ENCODE measurements at regions not wholly inside any gene's neighbourhood (a gene's known extent, or its start where the extent isn't known, plus 50 kb on each side); places are given as distances from the start of the nearest gene placed in this dataset.

DNA sequence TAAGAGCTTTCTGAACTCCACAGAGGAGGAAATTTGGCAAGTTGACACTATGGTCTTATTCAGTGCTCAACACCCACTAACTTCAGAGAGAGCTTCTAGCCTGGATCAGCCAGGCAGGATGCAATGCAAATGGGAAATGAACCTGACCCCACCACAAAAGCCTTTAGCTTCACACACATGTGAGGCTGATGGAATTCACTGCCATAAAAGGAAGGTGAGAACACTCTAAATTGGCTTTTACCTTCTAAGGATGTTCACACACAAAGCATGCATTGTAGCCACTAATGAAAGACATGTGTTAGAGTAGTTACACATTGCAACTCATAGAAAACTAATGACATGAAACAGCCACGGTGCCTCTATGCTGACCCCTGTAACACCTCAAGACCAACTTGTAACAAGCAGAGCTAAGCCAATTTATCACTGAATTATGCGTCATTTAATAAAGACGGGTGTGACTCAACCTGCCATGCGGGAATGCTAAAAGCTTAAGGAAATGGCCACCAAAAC, 262.1 kb downstream of the HACE1 start:
- H3K36me3 Mint-ChIP-seq = no peaks in the 10 kb centered on the region
- no peaks in the 10 kb centered on the region for H3K27me3 Mint-ChIP-seq (ENCODE audit: low read depth)
- TF ChIP-seq, protein P1, sequence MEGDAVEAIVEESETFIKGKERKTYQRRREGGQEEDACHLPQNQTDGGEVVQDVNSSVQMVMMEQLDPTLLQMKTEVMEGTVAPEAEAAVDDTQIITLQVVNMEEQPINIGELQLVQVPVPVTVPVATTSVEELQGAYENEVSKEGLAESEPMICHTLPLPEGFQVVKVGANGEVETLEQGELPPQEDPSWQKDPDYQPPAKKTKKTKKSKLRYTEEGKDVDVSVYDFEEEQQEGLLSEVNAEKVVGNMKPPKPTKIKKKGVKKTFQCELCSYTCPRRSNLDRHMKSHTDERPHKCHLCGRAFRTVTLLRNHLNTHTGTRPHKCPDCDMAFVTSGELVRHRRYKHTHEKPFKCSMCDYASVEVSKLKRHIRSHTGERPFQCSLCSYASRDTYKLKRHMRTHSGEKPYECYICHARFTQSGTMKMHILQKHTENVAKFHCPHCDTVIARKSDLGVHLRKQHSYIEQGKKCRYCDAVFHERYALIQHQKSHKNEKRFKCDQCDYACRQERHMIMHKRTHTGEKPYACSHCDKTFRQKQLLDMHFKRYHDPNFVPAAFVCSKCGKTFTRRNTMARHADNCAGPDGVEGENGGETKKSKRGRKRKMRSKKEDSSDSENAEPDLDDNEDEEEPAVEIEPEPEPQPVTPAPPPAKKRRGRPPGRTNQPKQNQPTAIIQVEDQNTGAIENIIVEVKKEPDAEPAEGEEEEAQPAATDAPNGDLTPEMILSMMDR (IDR thresholded peaks at IDR 0.05; ENCODE audit: unreplicated experiment) = no peak

DNA sequence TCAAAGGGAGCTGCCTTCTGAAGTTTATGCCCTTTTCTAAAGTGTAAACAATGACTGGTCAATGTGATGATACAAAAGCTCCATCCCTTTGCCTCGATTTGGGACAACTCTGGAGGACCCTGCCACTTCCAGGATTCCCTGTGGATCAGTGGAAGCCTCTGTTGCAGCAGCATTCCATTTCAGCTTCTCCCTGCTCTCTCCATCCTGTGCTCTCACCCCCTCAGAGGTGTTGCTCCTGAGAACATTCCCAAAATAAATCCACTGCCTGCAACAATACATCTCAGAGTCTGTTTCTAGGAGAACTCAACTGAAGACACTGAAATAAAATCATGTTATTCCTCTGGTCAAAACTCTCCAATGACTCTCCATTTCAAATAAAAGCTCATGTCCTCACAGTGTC, 263.6 kb downstream of the HACE1 start:
- TF ChIP-seq, protein P1 (IDR thresholded peaks at IDR 0.05; ENCODE audit: unreplicated experiment) = no peak
- no peaks in the 10 kb centered on the region for H3K27me3 Mint-ChIP-seq (ENCODE audit: low read depth)
- no peak overlapping the region for H3K4me3 Mint-ChIP-seq
- H3K4me1 Mint-ChIP-seq = peaks cover 21% of the 10 kb centered on the region
- DNase-seq (ENCODE audit: low spot score in 2 of 2, unreplicated experiment in 2 of 2) = no peak
- no peak overlapping the region for H3K27ac Mint-ChIP-seq
- H3K36me3 Mint-ChIP-seq = no peaks in the 10 kb centered on the region
- H3K9me3 Mint-ChIP-seq = no peaks in the 10 kb centered on the region

More for the DNA sequence above, 262.1 kb downstream of the HACE1 start:
- no peak for DNase-seq (ENCODE audit: low spot score in 2 of 2, unreplicated experiment in 2 of 2)
- Mint-ChIP-seq H3K4me3 (no peak overlapping the region), H3K9me3 (no peaks in the 10 kb centered on the region), H3K27ac (no peak overlapping the region), H3K4me1 (peaks cover 36% of the 10 kb centered on the region)

DNA sequence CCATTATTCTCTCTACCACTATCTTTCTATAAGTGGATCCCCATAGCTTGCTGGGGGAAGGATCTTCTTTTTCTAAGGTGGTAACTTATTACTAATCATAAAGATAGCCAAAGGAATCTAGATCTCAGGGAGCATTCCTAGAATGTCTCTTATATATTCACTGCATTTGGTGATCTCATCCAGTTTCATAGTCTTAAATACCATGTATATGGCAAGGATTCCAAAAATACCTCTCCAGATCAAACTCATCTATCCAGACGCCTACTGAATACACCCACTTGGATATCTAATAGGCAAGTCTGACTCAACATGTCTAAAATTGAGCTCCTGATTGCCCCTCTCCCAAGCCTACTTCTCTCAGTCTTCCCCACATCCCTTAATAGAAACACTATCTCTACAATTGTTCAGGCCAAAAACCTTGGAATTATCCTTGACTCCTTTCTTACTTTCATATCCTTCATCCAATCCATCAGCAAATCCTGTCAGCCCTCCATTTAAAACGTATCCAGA, 264.4 kb downstream of the HACE1 start:
- peaks cover 15% of the 10 kb centered on the region for H3K4me1 Mint-ChIP-seq
- no peaks in the 10 kb centered on the region for H3K36me3 Mint-ChIP-seq
- no peaks in the 10 kb centered on the region for H3K9me3 Mint-ChIP-seq
- no peak overlapping the region for H3K27ac Mint-ChIP-seq
- no peaks in the 10 kb centered on the region for H3K27me3 Mint-ChIP-seq (ENCODE audit: low read depth)
- DNase-seq (ENCODE audit: low spot score in 2 of 2, unreplicated experiment in 2 of 2) = no peak
- TF ChIP-seq, protein P1 (IDR thresholded peaks at IDR 0.05; ENCODE audit: unreplicated experiment) = no peak
- no peak overlapping the region for H3K4me3 Mint-ChIP-seq

DNA sequence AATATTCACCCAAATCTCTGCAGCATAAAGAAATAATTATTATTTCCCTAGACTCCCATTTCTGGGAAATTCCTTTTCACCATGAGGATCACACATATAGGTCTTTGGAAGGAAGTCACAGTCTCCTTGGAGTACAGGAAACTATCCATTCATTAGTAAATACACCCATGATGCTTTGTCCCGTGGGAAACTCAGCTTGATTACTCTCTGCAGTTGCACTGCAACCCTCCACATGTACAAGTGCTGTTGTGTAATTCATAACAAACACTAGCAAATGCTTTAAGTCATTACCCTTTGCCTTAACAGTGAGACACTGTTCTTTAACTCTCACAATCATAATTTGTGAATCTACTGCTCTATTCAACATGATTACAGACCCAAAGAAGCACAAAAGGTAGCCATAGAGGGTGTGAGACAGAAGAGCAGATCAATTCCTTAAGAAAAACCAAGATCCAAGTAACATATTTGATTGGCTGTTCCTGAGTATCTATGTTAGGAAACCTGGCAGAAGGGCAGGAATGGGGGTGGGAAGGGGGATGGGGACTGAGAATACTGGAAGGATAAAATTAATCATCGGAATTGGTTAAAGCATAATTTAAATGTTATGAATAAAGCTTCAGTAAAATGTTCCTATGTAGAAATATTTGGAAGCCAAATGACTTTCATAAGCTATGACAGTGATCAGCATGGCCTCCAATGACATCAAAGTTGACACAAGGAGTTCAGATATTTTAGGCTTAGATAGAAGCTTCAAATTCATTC, 268.0 kb downstream of the HACE1 start:
- H3K9me3 Mint-ChIP-seq = no peaks in the 10 kb centered on the region
- no peak for DNase-seq (ENCODE audit: low spot score in 2 of 2, unreplicated experiment in 2 of 2)

DNA sequence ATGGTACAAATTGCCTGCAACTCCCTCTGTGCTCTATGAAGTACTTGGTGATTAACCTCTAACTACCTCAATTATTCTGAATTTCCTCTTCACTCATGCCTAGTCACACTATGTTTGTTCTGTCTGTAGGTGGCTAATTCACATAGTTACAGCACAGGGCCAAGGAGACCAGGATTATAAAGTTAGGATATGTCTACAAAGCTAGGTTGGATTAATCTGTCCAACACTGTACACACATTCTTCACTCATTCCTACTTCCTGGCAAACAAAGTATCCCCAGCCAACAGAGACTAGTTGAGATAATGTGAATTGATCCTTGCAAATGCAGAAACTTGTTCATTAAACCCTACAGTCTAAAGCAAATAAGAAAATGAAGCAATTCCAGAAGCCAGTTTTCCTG, 269.8 kb downstream of the HACE1 start:
- H3K27me3 Mint-ChIP-seq (ENCODE audit: low read depth) = no peaks in the 10 kb centered on the region
- H3K4me1 Mint-ChIP-seq = peaks cover 10% of the 10 kb centered on the region

More for the DNA sequence above, 268.0 kb downstream of the HACE1 start:
- TF ChIP-seq, protein P1 (IDR thresholded peaks at IDR 0.05; ENCODE audit: unreplicated experiment) = no peak
- H3K36me3 Mint-ChIP-seq = no peaks in the 10 kb centered on the region
- no peak overlapping the region for H3K27ac Mint-ChIP-seq
- H3K4me1 Mint-ChIP-seq = no peaks in the 10 kb centered on the region
- no peaks in the 10 kb centered on the region for H3K27me3 Mint-ChIP-seq (ENCODE audit: low read depth)
- no peak overlapping the region for H3K4me3 Mint-ChIP-seq

More for the DNA sequence above, 269.8 kb downstream of the HACE1 start:
- Mint-ChIP-seq H3K4me3 (no peak overlapping the region), H3K27ac (no peak overlapping the region), H3K36me3 (no peaks in the 10 kb centered on the region), H3K9me3 (no peaks in the 10 kb centered on the region)
- DNase-seq (ENCODE audit: low spot score in 2 of 2, unreplicated experiment in 2 of 2) = no peak
- TF ChIP-seq, protein P1 (IDR thresholded peaks at IDR 0.05; ENCODE audit: unreplicated experiment) = no peak
